Stimulated activated CD4-positive, alpha-beta T cell treated with anti-CD3 and anti-CD28 coated beads, Interleukin-15, amount 100 ng/mL, for 1 hour (primary cell): ENCODE measurements at regions not wholly inside any gene's neighbourhood (a gene's known extent, or its start where the extent isn't known, plus 50 kb on each side); places are given as distances from the start of the nearest gene placed in this dataset.

ENCODE experiments used
- DNase-seq, 2 donors: peaks; one replicate each; pipeline ENCODE4 v3.0.0-alpha.2; 2020; ENCODE audit warnings: low read depth in 1 of 2, low spot score in 1 of 2

GRCh38 chr12:124458992-124459851, 108.2 kb downstream of the NCOR2 start:
- no peak for DNase-seq

- no peak for DNase-seq
Observed at GRCh38 chr12:124458220-124458991, 109.0 kb downstream of the NCOR2 start.

- peak; percentile 19 to 36 for DNase-seq
Observed at GRCh38 chr12:124457287-124458219, 109.9 kb downstream of the NCOR2 start.

- DNase-seq = no peak
Observed at GRCh38 chr12:124456652-124457152, 110.7 kb downstream of the NCOR2 start.

GRCh38 chr12:124456133-124456651, 111.2 kb downstream of the NCOR2 start:
- DNase-seq = no peak

GRCh38 chr12:124455336-124455735, 112.1 kb downstream of the NCOR2 start:
- DNase-seq = no peak

GRCh38 chr12:124454735-124455134, 112.7 kb downstream of the NCOR2 start:
- no peak for DNase-seq

- DNase-seq = no peak
Observed at GRCh38 chr12:124454352-124454725, 113.1 kb downstream of the NCOR2 start.

GRCh38 chr12:124453419-124454351, 113.7 kb downstream of the NCOR2 start:
- DNase-seq = peak; percentile 55 to 66

GRCh38 chr12:124452576-124453331, 114.7 kb downstream of the NCOR2 start:
- no peak for DNase-seq

- no peak for DNase-seq
Observed at GRCh38 chr12:124451637-124452243, 115.7 kb downstream of the NCOR2 start.

- DNase-seq = no peak
Observed at GRCh38 chr12:124451016-124451415, 116.4 kb downstream of the NCOR2 start.

GRCh38 chr12:124450376-124450750, 117.0 kb downstream of the NCOR2 start:
- DNase-seq = no peak

- no peak for DNase-seq
Observed at GRCh38 chr12:124449623-124450375, 117.6 kb downstream of the NCOR2 start.

GRCh38 chr12:124448955-124449622, 118.3 kb downstream of the NCOR2 start:
- no peak for DNase-seq

- DNase-seq = no peak
Observed at GRCh38 chr12:124448241-124448954, 119.0 kb downstream of the NCOR2 start.

- DNase-seq = no peak
Observed at GRCh38 chr12:124446364-124446763, 121.0 kb downstream of the NCOR2 start.
